ENCODE measurements at regions not wholly inside any gene's neighbourhood (a gene's known extent, or its start where the extent isn't known, plus 50 kb on each side); places are given as distances from the start of the nearest gene placed in this dataset.

GRCh38 chr2:217443601-217444000, 559.2 kb downstream of the TNS1 start:
- H3K27me3 Mint-ChIP-seq (ENCODE audit: low read depth in 3 of 3), result peaks cover 0 to 5% (median 3%) of the 10 kb centered on the region in 3 donors
- Histone ChIP-seq H3K4me2 (replicated peaks; ENCODE audit: extremely low read depth, low read length, poor library complexity, severe bottlenecking) (no peak overlapping the region), H2AFZ (ENCODE audit: insufficient read depth, low read depth, low read length, poor library complexity, severe bottlenecking) (no peak overlapping the region), H3K27me3 (ENCODE audit: control insufficient read depth in 2 of 2, insufficient read depth in 2 of 2, low read length in 2 of 2) (no peaks in the 10 kb centered on the region), H3K4me3 (replicated peaks in 1 of 3; ENCODE audit: low read depth in 2 of 3, low read length in 3 of 3) (no peak overlapping the region), H3K9me3 (replicated peaks in 1 of 2; ENCODE audit: control insufficient read depth in 1 of 2, insufficient read depth in 1 of 2, low read length in 2 of 2) (no peaks in the 10 kb centered on the region), H3K27ac (ENCODE audit: low read depth in 1 of 2, low read length in 2 of 2) (no peak overlapping the region), H3K9ac (ENCODE audit: insufficient read depth, low read length, poor library complexity, severe bottlenecking) (no peak overlapping the region), H4K20me1 (ENCODE audit: insufficient read depth, low read length) (no peaks in the 10 kb centered on the region), H3K79me2 (ENCODE audit: insufficient read depth, low read length) (no peaks in the 10 kb centered on the region), H3K4me1 (ENCODE audit: control insufficient read depth in 1 of 2, insufficient read depth in 2 of 2, low read length in 2 of 2) (peaks cover 3 to 4% of the 10 kb centered on the region in 2 donors), H3K36me3 (replicated peaks in 1 of 2; ENCODE audit: control insufficient read depth in 1 of 2, insufficient read depth in 2 of 2, low read length in 2 of 2) (no peaks in the 10 kb centered on the region)
- no peak overlapping the region for H3K4me3 Mint-ChIP-seq
- H3K27ac Mint-ChIP-seq, result no peak overlapping the region
- DNase-seq, result no peak
- intact Hi-C loops (cut with micrococcal nuclease), result no loop called here
- H3K36me3 Mint-ChIP-seq, result no peaks in the 10 kb centered on the region
- peaks cover 7% of the 10 kb centered on the region for H3K4me1 Mint-ChIP-seq
- WGBS (ENCODE audit: insufficient coverage), result 100% methylated on average over 1 of the region's 1 CpG
- no peak for TF ChIP-seq CTCF (IDR thresholded peaks at IDR 0.05)
- peaks cover 0 to 6% (median 0%) of the 10 kb centered on the region in 7 donors for H3K9me3 Mint-ChIP-seq

GRCh38 chr2:217440000-217440399, 562.8 kb downstream of the TNS1 start:
- no peaks in the 10 kb centered on the region for H3K36me3 Mint-ChIP-seq
- intact Hi-C loops (cut with micrococcal nuclease), result no loop called here
- no peak overlapping the region for H3K27ac Mint-ChIP-seq
- peaks cover 0 to 5% of the 10 kb centered on the region in 2 donors for H3K27me3 ChIP-seq (ENCODE audit: control insufficient read depth in 2 of 2, insufficient read depth in 2 of 2, low read length in 2 of 2)
- H3K4me1 ChIP-seq (ENCODE audit: control insufficient read depth in 1 of 2, insufficient read depth in 2 of 2, low read length in 2 of 2), result peaks cover 3 to 10% of the 10 kb centered on the region in 2 donors
- no CpG with 5 or more reads among the region's 1 CpG for WGBS (ENCODE audit: insufficient coverage)
- H3K4me3 ChIP-seq (replicated peaks in 1 of 3; ENCODE audit: low read depth in 2 of 3, low read length in 3 of 3), result no peak overlapping the region
- H3K4me3 Mint-ChIP-seq, result no peak overlapping the region
- DNase-seq, result no peak
- no peak overlapping the region for H3K27ac ChIP-seq (ENCODE audit: low read depth in 1 of 2, low read length in 2 of 2)
- no peaks in the 10 kb centered on the region for H3K9me3 ChIP-seq (replicated peaks in 1 of 2; ENCODE audit: control insufficient read depth in 1 of 2, insufficient read depth in 1 of 2, low read length in 2 of 2)
- no peak overlapping the region for H3K4me2 ChIP-seq (replicated peaks; ENCODE audit: extremely low read depth, low read length, poor library complexity, severe bottlenecking)
- peaks cover 0 to 4% (median 0%) of the 10 kb centered on the region in 7 donors for H3K9me3 Mint-ChIP-seq
- H3K9ac ChIP-seq (ENCODE audit: insufficient read depth, low read length, poor library complexity, severe bottlenecking), result no peak overlapping the region
- H3K27me3 Mint-ChIP-seq (ENCODE audit: low read depth in 3 of 3), result peaks cover 0 to 14% (median 5%) of the 10 kb centered on the region in 3 donors
- H3K4me1 Mint-ChIP-seq, result peaks cover 15% of the 10 kb centered on the region
- no peaks in the 10 kb centered on the region for H3K36me3 ChIP-seq (replicated peaks in 1 of 2; ENCODE audit: control insufficient read depth in 1 of 2, insufficient read depth in 2 of 2, low read length in 2 of 2)
- TF ChIP-seq CTCF (IDR thresholded peaks at IDR 0.05), result no peak
- H2AFZ ChIP-seq (ENCODE audit: insufficient read depth, low read depth, low read length, poor library complexity, severe bottlenecking), result no peak overlapping the region
- H3K79me2 ChIP-seq (ENCODE audit: insufficient read depth, low read length), result no peaks in the 10 kb centered on the region
- no peaks in the 10 kb centered on the region for H4K20me1 ChIP-seq (ENCODE audit: insufficient read depth, low read length)

All from CD14-positive monocyte (primary cell).